ENCODE measurements at regions not wholly inside any gene's neighbourhood (a gene's known extent, or its start where the extent isn't known, plus 50 kb on each side); places are given as distances from the start of the nearest gene placed in this dataset.

DNA sequence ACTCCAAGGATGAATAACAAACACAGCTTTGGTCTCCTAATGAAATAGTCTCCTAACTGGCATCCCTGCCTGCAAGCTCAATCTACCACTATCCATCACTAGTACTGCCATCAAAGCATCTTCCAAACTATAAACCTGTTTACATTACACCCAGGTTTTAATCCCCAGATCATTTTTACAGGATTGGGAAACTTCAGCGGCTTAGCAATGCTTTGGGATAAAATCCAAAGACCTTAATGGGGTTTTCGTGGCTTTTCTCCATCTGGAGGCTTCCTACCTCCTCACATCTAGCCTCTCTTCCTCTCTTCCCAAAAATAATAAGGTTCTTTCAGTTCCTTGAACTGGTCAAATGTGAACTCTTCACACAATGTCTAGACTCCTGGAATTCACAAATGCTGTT is 92.2 kb upstream of the SETBP1 start:
- TF ChIP-seq RARB (CRISPR knock-in tag; IDR thresholded peaks at IDR 0.05), result no peak
- TF ChIP-seq, protein P1, sequence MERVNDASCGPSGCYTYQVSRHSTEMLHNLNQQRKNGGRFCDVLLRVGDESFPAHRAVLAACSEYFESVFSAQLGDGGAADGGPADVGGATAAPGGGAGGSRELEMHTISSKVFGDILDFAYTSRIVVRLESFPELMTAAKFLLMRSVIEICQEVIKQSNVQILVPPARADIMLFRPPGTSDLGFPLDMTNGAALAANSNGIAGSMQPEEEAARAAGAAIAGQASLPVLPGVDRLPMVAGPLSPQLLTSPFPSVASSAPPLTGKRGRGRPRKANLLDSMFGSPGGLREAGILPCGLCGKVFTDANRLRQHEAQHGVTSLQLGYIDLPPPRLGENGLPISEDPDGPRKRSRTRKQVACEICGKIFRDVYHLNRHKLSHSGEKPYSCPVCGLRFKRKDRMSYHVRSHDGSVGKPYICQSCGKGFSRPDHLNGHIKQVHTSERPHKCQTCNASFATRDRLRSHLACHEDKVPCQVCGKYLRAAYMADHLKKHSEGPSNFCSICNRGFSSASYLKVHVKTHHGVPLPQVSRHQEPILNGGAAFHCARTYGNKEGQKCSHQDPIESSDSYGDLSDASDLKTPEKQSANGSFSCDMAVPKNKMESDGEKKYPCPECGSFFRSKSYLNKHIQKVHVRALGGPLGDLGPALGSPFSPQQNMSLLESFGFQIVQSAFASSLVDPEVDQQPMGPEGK (CRISPR knock-in tag; IDR thresholded peaks at IDR 0.05; ENCODE audit: borderline replicate concordance), result no peak
- no peak for TF ChIP-seq ZFP3 (CRISPR knock-in tag; IDR thresholded peaks at IDR 0.05)
- TF ChIP-seq, protein P2, sequence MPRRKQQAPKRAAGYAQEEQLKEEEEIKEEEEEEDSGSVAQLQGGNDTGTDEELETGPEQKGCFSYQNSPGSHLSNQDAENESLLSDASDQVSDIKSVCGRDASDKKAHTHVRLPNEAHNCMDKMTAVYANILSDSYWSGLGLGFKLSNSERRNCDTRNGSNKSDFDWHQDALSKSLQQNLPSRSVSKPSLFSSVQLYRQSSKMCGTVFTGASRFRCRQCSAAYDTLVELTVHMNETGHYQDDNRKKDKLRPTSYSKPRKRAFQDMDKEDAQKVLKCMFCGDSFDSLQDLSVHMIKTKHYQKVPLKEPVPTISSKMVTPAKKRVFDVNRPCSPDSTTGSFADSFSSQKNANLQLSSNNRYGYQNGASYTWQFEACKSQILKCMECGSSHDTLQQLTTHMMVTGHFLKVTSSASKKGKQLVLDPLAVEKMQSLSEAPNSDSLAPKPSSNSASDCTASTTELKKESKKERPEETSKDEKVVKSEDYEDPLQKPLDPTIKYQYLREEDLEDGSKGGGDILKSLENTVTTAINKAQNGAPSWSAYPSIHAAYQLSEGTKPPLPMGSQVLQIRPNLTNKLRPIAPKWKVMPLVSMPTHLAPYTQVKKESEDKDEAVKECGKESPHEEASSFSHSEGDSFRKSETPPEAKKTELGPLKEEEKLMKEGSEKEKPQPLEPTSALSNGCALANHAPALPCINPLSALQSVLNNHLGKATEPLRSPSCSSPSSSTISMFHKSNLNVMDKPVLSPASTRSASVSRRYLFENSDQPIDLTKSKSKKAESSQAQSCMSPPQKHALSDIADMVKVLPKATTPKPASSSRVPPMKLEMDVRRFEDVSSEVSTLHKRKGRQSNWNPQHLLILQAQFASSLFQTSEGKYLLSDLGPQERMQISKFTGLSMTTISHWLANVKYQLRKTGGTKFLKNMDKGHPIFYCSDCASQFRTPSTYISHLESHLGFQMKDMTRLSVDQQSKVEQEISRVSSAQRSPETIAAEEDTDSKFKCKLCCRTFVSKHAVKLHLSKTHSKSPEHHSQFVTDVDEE (CRISPR knock-in tag; IDR thresholded peaks at IDR 0.05), result no peak
- TF ChIP-seq, protein P3, sequence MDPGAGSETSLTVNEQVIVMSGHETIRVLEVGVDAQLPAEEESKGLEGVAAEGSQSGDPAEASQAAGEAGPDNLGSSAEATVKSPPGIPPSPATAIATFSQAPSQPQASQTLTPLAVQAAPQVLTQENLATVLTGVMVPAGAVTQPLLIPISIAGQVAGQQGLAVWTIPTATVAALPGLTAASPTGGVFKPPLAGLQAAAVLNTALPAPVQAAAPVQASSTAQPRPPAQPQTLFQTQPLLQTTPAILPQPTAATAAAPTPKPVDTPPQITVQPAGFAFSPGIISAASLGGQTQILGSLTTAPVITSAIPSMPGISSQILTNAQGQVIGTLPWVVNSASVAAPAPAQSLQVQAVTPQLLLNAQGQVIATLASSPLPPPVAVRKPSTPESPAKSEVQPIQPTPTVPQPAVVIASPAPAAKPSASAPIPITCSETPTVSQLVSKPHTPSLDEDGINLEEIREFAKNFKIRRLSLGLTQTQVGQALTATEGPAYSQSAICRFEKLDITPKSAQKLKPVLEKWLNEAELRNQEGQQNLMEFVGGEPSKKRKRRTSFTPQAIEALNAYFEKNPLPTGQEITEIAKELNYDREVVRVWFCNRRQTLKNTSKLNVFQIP (CRISPR knock-in tag; IDR thresholded peaks at IDR 0.05; ENCODE audit: borderline replicate concordance, low read depth), result no peak
- TF ChIP-seq TCF4 (CRISPR knock-in tag; IDR thresholded peaks at IDR 0.05; ENCODE audit: borderline replicate concordance), result no peak

Data from SK-N-SH treated with all-trans-retinoic acid at 6 μM for 48 hours (cell line).